Activated T-cell treated with anti-CD3 and anti-CD28 coated beads, Interleukin-2, amount 50 U/mL, for 72 hours (primary cell): ENCODE measurements at regions not wholly inside any gene's neighbourhood (a gene's known extent, or its start where the extent isn't known, plus 50 kb on each side); places are given as distances from the start of the nearest gene placed in this dataset.

ENCODE experiments used
- ATAC-seq, 2 donors: fragments of 150-1000 bp; cut with Tn5 transposase; replicated peaks in 1 of 2; 2 replicates each; pipeline ENCODE4 v1.10.0; 2021; ENCODE audit warnings: moderate library complexity in 2 of 2, mild to moderate bottlenecking in 1 of 2
- DNase-seq, 2 donors: peaks; one replicate each; pipeline ENCODE4 v3.0.0; 2021 to 2022; ENCODE audit warnings: mixed read lengths in 1 of 2
- H3K27ac Mint-ChIP-seq: one replicate; pipeline ENCODE4 v1.8.0; 2022; ENCODE audit warnings: mild to moderate bottlenecking, moderate library complexity, mixed read lengths
- H3K27me3 Mint-ChIP-seq: one replicate; pipeline ENCODE4 v1.8.0; 2022; ENCODE audit warnings: low read depth, mixed read lengths
- H3K36me3 Mint-ChIP-seq, 2 donors: one replicate each; pipeline ENCODE4 v1.8.0; 2022; ENCODE audit warnings: mixed read lengths in 2 of 2, mild to moderate bottlenecking in 1 of 2; ENCODE audit not compliant: insufficient read depth in 2 of 2
- H3K4me1 Mint-ChIP-seq: one replicate; pipeline ENCODE4 v1.8.0; 2022; ENCODE audit warnings: low read depth, mixed read lengths
- H3K4me3 Mint-ChIP-seq, 2 donors: one replicate each; pipeline ENCODE4 v1.8.0; 2022; ENCODE audit warnings: mild to moderate bottlenecking in 2 of 2, mixed read lengths in 2 of 2, moderate library complexity in 2 of 2
- H3K9me3 Mint-ChIP-seq, 2 donors: one replicate each; pipeline ENCODE4 v1.8.0; 2022; ENCODE audit warnings: mixed read lengths in 2 of 2

DNA sequence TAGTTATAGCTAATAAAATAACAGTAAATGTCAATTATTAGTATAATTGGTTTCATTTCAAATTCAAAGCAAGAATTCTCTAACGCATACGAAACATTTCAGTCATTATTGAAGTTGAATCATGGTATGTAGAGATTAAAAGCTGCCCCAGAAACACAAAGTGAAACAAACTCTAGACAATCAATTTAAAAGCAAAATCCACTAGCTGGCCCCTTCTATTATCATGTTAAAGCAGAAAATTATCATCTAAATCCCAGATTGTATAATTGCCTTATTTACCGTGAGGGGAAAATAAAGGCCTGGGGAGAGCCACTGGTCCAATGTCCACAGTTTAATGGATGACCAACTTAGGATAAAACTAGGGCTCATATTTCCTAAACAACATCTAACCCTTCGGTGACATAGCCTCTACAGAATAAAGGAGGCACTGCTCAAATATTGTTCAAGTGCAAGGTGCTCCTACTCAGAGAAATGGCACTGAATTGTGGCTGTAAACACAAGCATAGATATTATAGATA is 110.9 kb upstream of the THRB start:
- Mint-ChIP-seq H3K36me3 (no peaks in the 10 kb centered on the region), H3K4me3 (no peak overlapping the region), H3K4me1 (no peaks in the 10 kb centered on the region), H3K9me3 (peaks cover 3% of the 10 kb centered on the region in 2 donors), H3K27ac (no peak overlapping the region), H3K27me3 (no peaks in the 10 kb centered on the region)
- ATAC-seq (no peak), DNase-seq (no peak)

DNA sequence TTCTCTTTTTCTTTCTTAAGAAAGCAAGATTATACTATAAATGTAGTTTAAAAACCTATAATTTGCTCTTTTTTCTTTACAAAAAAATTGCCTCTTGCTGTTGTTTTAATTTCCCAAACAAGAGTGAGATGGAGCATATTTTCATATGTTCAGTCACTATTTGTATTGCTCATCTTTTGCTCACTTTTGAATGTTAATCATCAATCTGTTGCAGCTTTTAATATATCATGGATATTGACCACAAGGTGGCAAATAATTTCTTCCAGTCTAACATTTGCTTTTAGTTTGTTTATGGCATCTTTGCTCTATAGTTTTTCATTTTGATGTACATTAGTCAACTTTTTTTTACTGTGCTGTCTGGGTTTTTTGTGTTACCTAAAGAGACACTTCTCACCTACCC is 112.6 kb upstream of the THRB start:
- DNase-seq = no peak
- Mint-ChIP-seq H3K27ac (no peak overlapping the region), H3K4me3 (no peak overlapping the region), H3K9me3 (peaks cover 3% of the 10 kb centered on the region in 2 donors), H3K36me3 (no peaks in the 10 kb centered on the region), H3K27me3 (no peaks in the 10 kb centered on the region), H3K4me1 (no peaks in the 10 kb centered on the region)
- no peak for ATAC-seq

DNA sequence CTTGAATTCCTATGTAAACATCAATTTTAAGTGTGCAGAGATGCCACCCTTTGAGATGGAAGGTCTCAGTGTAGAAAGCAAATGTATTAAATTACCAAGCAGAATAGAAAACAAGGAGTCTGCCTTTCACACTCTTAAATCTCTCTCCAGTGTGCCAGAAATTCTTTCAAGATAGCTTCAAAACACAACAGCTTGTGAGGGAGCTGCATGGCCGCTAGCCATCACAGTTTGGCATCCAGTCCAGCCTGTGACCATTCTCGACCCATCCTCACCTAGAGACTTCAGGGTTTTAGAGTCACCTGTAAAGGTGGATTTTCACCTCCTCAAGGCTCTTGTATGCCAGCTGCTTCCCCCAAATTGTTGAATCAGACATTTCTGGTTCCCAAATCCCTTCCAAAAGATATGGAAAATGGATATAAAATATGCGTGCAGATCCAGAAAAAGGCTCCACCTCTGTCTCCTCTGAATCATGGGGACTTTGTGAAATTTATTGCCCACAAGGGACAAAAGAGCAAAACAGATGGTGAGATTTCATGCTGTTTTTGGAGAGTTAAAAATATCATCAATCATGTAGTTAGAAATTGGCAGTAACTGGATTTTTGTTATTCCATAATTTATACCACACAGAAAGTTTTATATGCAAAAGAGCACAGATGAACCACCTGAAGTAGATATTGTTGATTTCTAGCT is 114.2 kb upstream of the THRB start:
- Mint-ChIP-seq H3K4me3 (no peak overlapping the region), H3K27ac (no peak overlapping the region), H3K9me3 (peaks cover 3% of the 10 kb centered on the region in 2 donors), H3K27me3 (no peaks in the 10 kb centered on the region), H3K4me1 (no peaks in the 10 kb centered on the region), H3K36me3 (no peaks in the 10 kb centered on the region)
- no peak for ATAC-seq
- no peak for DNase-seq

DNA sequence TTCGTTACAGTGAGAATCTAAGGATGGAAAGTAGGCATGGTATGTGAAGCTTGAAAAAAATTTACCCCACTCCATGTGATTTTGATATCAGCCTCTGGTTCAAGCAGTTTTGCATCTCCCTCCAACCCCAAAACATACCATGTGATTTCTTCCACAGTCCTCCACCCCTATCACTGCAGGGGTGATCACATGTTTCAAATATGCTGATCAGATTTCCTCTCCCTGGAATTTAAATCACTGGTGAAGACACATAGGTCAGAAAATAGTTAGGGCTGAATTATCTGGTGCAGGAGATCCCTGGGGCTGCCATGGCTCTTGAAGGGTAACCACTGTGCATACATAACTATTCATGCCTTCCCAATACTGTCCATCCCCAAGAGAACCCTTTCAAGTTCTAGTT is 119.7 kb upstream of the THRB start:
- no peak overlapping the region for H3K27ac Mint-ChIP-seq
- H3K36me3 Mint-ChIP-seq = no peaks in the 10 kb centered on the region
- H3K4me1 Mint-ChIP-seq = no peaks in the 10 kb centered on the region
- H3K9me3 Mint-ChIP-seq = no peaks in the 10 kb centered on the region
- no peak for ATAC-seq
- no peak overlapping the region for H3K4me3 Mint-ChIP-seq
- no peaks in the 10 kb centered on the region for H3K27me3 Mint-ChIP-seq
- DNase-seq = no peak

DNA sequence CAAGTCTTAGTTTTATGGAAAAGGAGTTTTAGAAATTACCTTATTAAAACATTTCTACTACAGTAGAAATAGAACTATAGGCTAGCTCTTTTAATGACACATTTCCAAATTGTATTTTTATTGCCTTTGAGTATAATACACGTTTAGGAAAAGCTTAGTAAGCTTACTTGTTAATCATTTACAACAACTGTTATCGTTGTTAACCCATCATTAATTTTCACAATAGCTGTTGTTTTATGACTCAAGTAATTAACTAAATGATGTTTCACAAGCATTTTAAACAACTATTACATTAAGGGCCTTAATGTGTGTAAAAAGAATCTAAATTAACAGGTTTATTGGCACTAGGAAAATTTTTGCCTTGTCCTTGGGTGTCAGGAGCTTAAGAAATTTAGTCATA is 120.5 kb upstream of the THRB start:
- no peak for DNase-seq
- H3K27ac Mint-ChIP-seq = no peak overlapping the region
- H3K4me1 Mint-ChIP-seq = no peaks in the 10 kb centered on the region
- no peak overlapping the region for H3K4me3 Mint-ChIP-seq
- H3K36me3 Mint-ChIP-seq = no peaks in the 10 kb centered on the region
- no peaks in the 10 kb centered on the region for H3K9me3 Mint-ChIP-seq
- no peaks in the 10 kb centered on the region for H3K27me3 Mint-ChIP-seq
- no peak for ATAC-seq

DNA sequence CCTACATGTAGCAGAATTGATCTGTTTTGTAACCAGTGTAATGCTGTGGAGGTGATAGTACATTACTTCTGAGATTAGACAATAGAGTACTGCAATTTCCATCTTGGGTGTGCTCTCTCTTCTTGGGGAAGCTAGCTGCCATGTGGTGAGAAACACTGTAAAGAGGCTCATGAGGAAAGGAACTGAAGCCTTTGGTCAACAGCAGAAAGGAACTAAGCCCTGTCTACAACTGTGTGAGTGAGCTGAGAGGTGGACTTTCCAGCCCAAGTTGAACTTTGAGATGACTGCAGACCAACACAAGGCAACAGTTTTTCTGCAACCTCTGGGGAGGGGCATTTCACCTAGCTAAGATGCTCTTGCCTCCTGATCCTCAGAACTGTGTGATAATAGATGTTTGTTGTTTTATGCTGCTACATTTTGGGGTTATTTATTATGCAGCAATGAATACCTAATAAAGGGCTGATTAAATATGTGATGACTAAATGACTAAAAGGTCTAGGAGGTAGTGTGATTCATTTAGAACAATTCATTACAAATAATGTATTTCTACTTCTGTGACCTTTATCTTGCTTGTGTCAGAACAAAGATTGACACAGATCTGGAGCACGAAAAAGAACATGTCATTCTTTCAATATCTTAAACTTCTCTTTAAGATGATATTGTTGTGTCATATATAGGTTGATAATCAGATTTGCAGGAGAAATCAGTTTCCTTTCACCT is 121.6 kb upstream of the THRB start:
- Mint-ChIP-seq H3K27me3 (no peaks in the 10 kb centered on the region), H3K36me3 (no peaks in the 10 kb centered on the region), H3K4me1 (no peaks in the 10 kb centered on the region), H3K9me3 (no peaks in the 10 kb centered on the region), H3K27ac (no peak overlapping the region), H3K4me3 (no peak overlapping the region)
- DNase-seq = no peak
- ATAC-seq = no peak

DNA sequence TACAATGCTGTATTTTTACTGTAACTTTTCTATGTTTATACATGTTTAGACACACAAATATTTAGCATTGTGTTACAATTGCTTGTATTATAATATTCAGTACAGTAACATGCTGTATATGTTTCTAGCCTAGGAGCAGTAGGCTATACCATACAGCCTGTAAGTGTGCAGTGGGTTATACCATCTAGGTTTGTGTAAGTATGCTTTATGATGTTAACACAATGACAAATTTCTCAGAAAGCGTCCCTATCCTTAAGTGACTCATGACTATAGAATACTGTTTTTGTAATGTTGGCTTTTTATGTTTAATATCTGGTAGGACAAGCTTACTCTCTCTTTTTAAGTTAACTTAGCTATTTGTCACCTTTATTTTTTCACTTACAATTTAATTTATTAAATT is 127.5 kb upstream of the THRB start:
- Mint-ChIP-seq H3K9me3 (peaks cover 0 to 3% of the 10 kb centered on the region in 2 donors), H3K27me3 (no peaks in the 10 kb centered on the region), H3K4me1 (no peaks in the 10 kb centered on the region), H3K4me3 (no peak overlapping the region), H3K36me3 (no peaks in the 10 kb centered on the region), H3K27ac (no peak overlapping the region)
- no peak for DNase-seq
- no peak for ATAC-seq

DNA sequence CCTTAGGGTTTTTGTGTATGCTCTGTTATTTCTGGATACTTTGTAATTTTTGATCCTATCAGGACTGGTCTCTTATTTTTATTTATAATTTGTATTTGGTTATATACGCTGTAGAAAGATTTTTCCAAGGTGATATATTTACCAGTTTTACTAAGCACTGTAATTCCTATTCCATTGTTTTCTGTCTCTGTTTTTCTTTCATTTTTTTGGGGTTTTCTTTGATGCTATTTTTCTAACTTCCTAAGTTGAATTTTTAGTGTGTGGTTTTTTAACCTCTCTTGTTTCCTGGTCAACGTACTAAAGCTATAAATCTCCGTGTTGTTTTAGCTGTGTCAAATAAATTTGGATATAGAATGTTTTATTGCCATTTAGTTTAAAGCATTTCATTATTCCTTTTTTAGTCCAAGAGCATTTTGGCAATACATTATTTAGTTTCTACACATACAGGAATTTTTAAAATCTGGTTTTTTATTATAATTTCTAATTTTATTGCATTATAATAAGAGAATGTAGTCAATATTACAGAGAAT is 128.1 kb upstream of the THRB start:
- no peak for DNase-seq
- no peak for ATAC-seq
- Mint-ChIP-seq H3K36me3 (no peaks in the 10 kb centered on the region), H3K4me1 (no peaks in the 10 kb centered on the region), H3K4me3 (no peak overlapping the region), H3K27me3 (no peaks in the 10 kb centered on the region), H3K27ac (no peak overlapping the region), H3K9me3 (peaks cover 0 to 3% of the 10 kb centered on the region in 2 donors)

DNA sequence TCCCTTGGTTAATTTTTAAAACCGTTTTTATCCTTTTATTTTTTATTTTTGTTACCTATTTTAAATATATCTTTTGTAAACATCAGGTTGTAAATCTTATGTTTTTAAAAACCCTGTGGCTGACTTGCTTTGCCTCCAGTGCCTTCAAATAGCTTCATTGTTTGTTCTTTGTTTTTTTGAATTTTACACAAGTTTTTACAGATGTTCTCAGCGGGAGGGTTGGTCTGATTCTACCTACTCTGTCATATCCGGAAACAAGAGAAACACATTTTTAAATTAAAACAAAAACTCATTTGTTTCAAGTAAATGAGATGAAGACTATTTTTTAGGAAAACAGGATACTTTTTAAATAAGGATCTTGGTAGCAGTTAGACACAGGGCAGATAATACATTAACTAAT is 129.0 kb upstream of the THRB start:
- Mint-ChIP-seq H3K4me1 (no peaks in the 10 kb centered on the region), H3K27me3 (no peaks in the 10 kb centered on the region), H3K4me3 (no peak overlapping the region), H3K36me3 (no peaks in the 10 kb centered on the region), H3K9me3 (peaks cover 0 to 3% of the 10 kb centered on the region in 2 donors), H3K27ac (no peak overlapping the region)
- ATAC-seq = no peak
- DNase-seq = no peak

DNA sequence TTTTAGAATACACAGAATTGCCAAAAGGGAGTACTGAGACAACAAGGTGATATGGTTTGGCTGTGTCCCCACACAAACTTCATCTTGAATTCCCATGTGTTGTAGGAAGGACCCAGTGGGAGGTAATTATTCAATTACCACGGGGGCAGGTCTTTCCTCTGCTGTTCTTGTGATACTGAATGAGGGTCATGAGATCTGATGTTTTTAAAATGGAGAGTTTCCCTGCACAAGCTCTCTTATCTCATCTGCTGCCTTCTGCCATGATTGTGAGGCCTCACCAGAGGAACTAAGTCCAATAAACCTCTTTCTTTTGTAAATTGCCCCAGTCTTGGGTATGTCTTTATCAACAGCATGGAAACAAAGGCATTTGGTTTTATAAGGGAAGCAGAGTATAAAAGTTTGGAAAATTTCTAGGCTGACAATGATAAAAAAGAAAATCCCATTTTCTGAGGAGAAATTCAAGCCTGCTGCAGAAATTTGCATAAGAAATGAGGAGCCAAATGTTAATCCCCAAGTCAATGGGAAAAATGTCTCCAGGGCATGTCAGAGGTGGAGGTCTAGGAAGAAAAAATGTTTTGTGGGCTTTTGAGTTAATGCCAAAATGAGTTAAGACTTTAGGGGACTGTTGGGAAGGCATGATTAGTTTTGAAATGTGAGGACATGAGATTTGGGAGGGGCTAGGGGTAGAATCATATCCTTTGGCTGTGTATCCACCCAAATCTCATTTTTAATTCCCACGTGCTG is 130.5 kb upstream of the THRB start:
- H3K4me3 Mint-ChIP-seq = no peak overlapping the region
- DNase-seq (no peak), ATAC-seq (no peak)
- H3K4me1 Mint-ChIP-seq = no peaks in the 10 kb centered on the region
- peaks cover 0 to 3% of the 10 kb centered on the region in 2 donors for H3K9me3 Mint-ChIP-seq
- no peaks in the 10 kb centered on the region for H3K27me3 Mint-ChIP-seq
- H3K36me3 Mint-ChIP-seq = no peaks in the 10 kb centered on the region
- no peak overlapping the region for H3K27ac Mint-ChIP-seq

DNA sequence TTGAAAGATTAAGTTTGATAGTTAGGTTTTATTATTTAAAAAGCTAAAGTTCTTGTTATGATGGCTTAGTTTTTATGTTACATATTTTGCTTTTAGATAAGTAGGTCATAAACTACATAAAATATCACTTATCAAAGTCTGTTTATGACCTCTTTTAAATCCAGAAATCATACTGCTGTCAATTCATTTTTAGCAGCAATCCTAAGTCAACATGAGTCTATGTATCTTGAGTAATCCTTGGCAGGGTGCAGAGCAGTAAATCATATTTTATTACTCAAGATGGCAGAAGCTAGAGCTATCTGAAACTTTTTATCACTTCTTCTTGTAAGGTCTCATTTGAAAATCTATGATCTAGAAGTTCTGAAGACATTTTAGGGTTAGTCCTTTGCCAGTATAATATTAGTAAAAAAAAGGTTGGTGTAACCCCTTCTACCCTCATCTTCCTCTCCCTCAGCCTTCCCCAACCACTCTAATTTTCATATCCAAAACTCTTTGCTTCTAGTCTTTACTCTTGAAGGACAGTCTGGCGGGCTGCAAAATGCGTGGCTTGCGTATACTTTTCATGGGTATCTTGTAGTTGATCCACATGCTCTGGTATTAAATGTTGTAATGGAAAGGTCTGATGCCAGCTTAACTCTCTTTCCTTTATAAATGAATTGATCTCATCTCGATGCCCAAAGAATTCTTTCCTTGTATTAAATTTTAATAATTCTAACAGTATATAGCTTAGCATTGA is 134.0 kb upstream of the THRB start:
- DNase-seq (no peak), ATAC-seq (no peak)
- Mint-ChIP-seq H3K9me3 (peaks cover 0 to 3% of the 10 kb centered on the region in 2 donors), H3K4me3 (no peak overlapping the region), H3K27me3 (no peaks in the 10 kb centered on the region), H3K27ac (no peak overlapping the region), H3K36me3 (no peaks in the 10 kb centered on the region), H3K4me1 (no peaks in the 10 kb centered on the region)

DNA sequence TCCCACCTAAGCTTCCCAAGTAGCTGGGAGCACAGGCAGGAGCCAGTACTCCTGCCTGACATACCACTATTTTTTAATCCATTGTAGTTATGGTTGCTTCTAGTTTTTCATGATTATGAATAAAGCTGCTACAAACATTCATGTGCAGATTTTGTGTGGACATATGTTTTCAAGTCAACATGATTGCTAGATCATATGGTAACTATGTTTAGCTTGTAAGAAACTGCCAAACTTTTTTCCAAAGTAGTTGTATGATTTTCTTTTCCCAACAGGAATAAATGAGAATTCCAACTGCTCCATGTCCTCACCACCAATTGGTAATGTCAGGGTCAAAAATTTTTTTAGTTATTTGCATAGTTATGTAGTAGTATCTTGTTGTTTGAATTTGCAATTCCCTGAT is 136.8 kb upstream of the THRB start:
- no peaks in the 10 kb centered on the region for H3K36me3 Mint-ChIP-seq
- H3K27me3 Mint-ChIP-seq = no peaks in the 10 kb centered on the region
- no peak for DNase-seq
- H3K4me3 Mint-ChIP-seq = no peak overlapping the region
- no peak for ATAC-seq
- no peaks in the 10 kb centered on the region for H3K4me1 Mint-ChIP-seq
- H3K27ac Mint-ChIP-seq = no peak overlapping the region
- H3K9me3 Mint-ChIP-seq = peaks cover 0 to 7% of the 10 kb centered on the region in 2 donors

DNA sequence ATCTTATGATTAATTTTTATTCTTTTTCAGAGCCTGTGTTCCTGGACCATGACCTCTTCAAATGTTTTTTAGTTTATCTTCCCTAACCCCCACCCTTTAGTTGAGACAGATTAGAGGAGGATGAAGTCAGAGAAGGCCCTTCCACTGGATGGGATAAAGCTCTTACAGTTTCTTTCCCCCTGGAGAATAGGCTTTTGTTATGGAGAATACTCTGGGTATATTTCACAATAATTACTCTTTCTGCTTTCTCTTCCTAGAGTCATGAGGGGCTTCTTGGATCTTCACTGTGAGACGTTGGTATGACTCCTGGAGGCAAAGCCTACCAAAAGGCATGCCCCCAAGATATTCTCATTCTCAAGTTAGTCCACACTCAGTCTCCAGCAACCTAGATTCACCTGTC is 144.4 kb upstream of the THRB start:
- no peak for ATAC-seq
- Mint-ChIP-seq H3K4me3 (no peak overlapping the region), H3K36me3 (no peaks in the 10 kb centered on the region), H3K27me3 (no peaks in the 10 kb centered on the region), H3K9me3 (peaks cover 3 to 10% of the 10 kb centered on the region in 2 donors), H3K27ac (no peak overlapping the region), H3K4me1 (no peaks in the 10 kb centered on the region)
- DNase-seq = no peak
